ENCODE measurements at regions not wholly inside any gene's neighbourhood (a gene's known extent, or its start where the extent isn't known, plus 50 kb on each side); places are given as distances from the start of the nearest gene placed in this dataset.
"Not testable (repeated sequence)": the region's sequence is repeated elsewhere in the genome, so short reads cannot be mapped to it uniquely, and the experiment has no call there.

DNA sequence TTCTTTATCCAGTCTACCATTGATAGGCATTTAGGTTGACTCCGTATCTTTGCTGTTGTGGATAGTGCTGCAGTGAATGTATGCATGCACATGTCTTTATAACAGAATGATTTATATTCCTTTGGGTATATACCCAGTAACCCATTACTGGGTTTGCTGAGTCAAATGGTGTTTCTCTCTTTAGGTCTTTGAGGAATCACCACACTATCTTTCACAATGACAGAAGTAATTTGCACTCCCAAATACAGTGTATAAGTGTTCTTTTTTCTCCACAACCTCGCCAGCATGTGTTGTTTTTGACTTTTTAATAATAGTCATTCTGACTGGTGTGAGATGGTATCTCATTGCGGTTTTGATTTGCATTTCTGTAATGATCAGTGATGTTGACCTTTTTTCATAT lies 271.3 kb downstream of the SV2B start:
- TF ChIP-seq, protein P1, sequence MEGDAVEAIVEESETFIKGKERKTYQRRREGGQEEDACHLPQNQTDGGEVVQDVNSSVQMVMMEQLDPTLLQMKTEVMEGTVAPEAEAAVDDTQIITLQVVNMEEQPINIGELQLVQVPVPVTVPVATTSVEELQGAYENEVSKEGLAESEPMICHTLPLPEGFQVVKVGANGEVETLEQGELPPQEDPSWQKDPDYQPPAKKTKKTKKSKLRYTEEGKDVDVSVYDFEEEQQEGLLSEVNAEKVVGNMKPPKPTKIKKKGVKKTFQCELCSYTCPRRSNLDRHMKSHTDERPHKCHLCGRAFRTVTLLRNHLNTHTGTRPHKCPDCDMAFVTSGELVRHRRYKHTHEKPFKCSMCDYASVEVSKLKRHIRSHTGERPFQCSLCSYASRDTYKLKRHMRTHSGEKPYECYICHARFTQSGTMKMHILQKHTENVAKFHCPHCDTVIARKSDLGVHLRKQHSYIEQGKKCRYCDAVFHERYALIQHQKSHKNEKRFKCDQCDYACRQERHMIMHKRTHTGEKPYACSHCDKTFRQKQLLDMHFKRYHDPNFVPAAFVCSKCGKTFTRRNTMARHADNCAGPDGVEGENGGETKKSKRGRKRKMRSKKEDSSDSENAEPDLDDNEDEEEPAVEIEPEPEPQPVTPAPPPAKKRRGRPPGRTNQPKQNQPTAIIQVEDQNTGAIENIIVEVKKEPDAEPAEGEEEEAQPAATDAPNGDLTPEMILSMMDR (IDR thresholded peaks at IDR 0.05), result not testable (repeated sequence)
- TF ChIP-seq POLR2A, EP300 (IDR thresholded peaks at IDR 0.05): not testable (repeated sequence)
